Endothelial cell of umbilical vein (primary cell): ENCODE measurements at regions not wholly inside any gene's neighbourhood (a gene's known extent, or its start where the extent isn't known, plus 50 kb on each side); places are given as distances from the start of the nearest gene placed in this dataset.

Experiments
- GATA2 ChIP-seq: IDR thresholded peaks from 2 replicates; pipeline ENCODE4 v1.7.0; 2011; ENCODE audit warnings: low read depth, mild to moderate bottlenecking, moderate library complexity, mixed read lengths, low read length; ENCODE audit not compliant: insufficient read length, insufficient read depth
- POLR2A ChIP-seq: IDR thresholded peaks from 2 replicates; pipeline ENCODE4 v1.6.1; 2012; ENCODE audit warnings: low read depth, mild to moderate bottlenecking, control low read depth, low read length
- TF ChIP-seq, protein P1 (sequence below), 2 donors: IDR thresholded peaks; 1 replicate in 1 of 2; 2 replicates in 1 of 2; pipeline ENCODE4 v1.5.1; 2011; ENCODE audit warnings: low read length in 2 of 2, mild to moderate bottlenecking in 2 of 2, moderate library complexity in 2 of 2, control low read depth in 1 of 2, inconsistent platforms in 1 of 2, low read depth in 1 of 2; ENCODE audit not compliant: insufficient read depth in 1 of 2; ENCODE audit errors: extremely low read depth in 1 of 2

DNA sequence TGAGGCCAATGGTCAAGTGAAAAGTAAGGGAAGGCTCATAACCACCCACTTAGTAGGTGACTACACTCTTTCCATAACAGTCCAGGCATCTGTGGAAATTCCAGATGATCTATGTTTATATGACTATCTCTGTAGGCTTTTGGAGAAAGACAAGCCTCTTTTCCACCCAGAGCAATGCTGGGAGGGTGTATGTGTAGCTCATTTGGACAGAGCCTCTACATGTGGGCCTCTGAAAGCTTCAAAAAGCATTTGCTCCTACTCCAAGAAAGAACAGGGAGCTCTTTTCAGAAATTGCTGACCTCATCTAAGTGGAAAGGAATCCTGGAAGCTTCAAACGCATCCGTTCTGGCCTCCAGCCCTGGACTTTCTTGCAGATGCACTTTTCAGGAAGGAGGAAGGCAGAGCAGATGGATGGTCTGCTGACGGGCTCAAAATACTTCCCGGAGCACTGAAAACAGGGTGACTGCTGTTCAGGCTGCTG lies 308.7 kb downstream of the LRATD1 start:
- TF ChIP-seq GATA2 (no peak), POLR2A (no peak)
- TF ChIP-seq, protein P1, sequence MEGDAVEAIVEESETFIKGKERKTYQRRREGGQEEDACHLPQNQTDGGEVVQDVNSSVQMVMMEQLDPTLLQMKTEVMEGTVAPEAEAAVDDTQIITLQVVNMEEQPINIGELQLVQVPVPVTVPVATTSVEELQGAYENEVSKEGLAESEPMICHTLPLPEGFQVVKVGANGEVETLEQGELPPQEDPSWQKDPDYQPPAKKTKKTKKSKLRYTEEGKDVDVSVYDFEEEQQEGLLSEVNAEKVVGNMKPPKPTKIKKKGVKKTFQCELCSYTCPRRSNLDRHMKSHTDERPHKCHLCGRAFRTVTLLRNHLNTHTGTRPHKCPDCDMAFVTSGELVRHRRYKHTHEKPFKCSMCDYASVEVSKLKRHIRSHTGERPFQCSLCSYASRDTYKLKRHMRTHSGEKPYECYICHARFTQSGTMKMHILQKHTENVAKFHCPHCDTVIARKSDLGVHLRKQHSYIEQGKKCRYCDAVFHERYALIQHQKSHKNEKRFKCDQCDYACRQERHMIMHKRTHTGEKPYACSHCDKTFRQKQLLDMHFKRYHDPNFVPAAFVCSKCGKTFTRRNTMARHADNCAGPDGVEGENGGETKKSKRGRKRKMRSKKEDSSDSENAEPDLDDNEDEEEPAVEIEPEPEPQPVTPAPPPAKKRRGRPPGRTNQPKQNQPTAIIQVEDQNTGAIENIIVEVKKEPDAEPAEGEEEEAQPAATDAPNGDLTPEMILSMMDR (IDR thresholded peaks at IDR 0.05; ENCODE audit: extremely low read depth in 1 of 2, insufficient read depth in 1 of 2, low read depth in 1 of 2, low read length in 2 of 2) = no peak
